Activated naive CD4-positive, alpha-beta T cell treated with anti-CD3 and anti-CD28 coated beads for 36 hours (primary cell): ENCODE measurements at regions not wholly inside any gene's neighbourhood (a gene's known extent, or its start where the extent isn't known, plus 50 kb on each side); places are given as distances from the start of the nearest gene placed in this dataset.
A peak's percentile ranks its signal among the peaks of the same experiment; 100 is the strongest.
"Not testable (repeated sequence)": the region's sequence is repeated elsewhere in the genome, so short reads cannot be mapped to it uniquely, and the experiment has no call there.

Experiments
- CTCF ChIA-PET: fragments of 350-600 bp; sonication (Branson Sonifier 250); formaldehyde crosslinking; loops from one replicate; lab custom pipeline; 2021; ENCODE audit warnings: antibody characterized with exemption; lab: Charles Lee
- DNase-seq: peaks from one replicate; pipeline ENCODE4 v3.0.0-alpha.2; 2020
- H3K27ac Mint-ChIP-seq: one replicate; pipeline ENCODE4 v1.8.0; 2021; ENCODE audit warnings: mild to moderate bottlenecking, mixed read lengths
- H3K27me3 Mint-ChIP-seq: one replicate; pipeline ENCODE4 v1.8.0; 2021; ENCODE audit warnings: low read depth, mixed read lengths
- H3K36me3 Mint-ChIP-seq: one replicate; pipeline ENCODE4 v1.8.0; 2021; ENCODE audit warnings: low read depth, mixed read lengths
- H3K4me1 Mint-ChIP-seq: one replicate; pipeline ENCODE4 v1.8.0; 2021; ENCODE audit warnings: low read depth, mixed read lengths
- H3K4me3 Mint-ChIP-seq: one replicate; pipeline ENCODE4 v1.8.0; 2021; ENCODE audit warnings: mild to moderate bottlenecking, moderate library complexity, mixed read lengths
- H3K9me3 Mint-ChIP-seq: one replicate; pipeline ENCODE4 v1.8.0; 2021; ENCODE audit warnings: mixed read lengths
- intact Hi-C: fragments of 100-400 bp; cut with micrococcal nuclease; formaldehyde crosslinking; loops from one replicate; pipeline ENCODE4 v1.15.1; 2023

- CTCF ChIA-PET, result no interaction called here
- peaks cover 10% of the 10 kb centered on the region for H3K27me3 Mint-ChIP-seq
Observed at GRCh38 chr6:2581611-2582010, 169.1 kb downstream of the MYLK4 start.

GRCh38 chr6:2581011-2581410 is 169.7 kb downstream of the MYLK4 start:
- H3K4me1 Mint-ChIP-seq, result no peaks in the 10 kb centered on the region
- no peaks in the 10 kb centered on the region for H3K36me3 Mint-ChIP-seq
- peaks cover 13% of the 10 kb centered on the region for H3K27me3 Mint-ChIP-seq
- intact Hi-C loops, result no loop called here
- H3K27ac Mint-ChIP-seq, result no peak overlapping the region
- DNase-seq, result no peak
- CTCF ChIA-PET, result no interaction called here
- H3K9me3 Mint-ChIP-seq, result peaks cover 1% of the 10 kb centered on the region
- H3K4me3 Mint-ChIP-seq, result no peak overlapping the region

More at GRCh38 chr6:2581611-2582010, 169.1 kb downstream of the MYLK4 start:
- Mint-ChIP-seq H3K4me3 (no peak overlapping the region), H3K9me3 (peaks cover 3% of the 10 kb centered on the region), H3K4me1 (no peaks in the 10 kb centered on the region), H3K27ac (no peak overlapping the region), H3K36me3 (no peaks in the 10 kb centered on the region)
- intact Hi-C loops, result no loop called here
- no peak for DNase-seq

- CTCF ChIA-PET, result interaction anchor here (0.7 kb wide), 1 partner anchor 1353 kb away, joined by 4 read pairs; no protein-coding TSS in a partner anchor
- no peak overlapping the region for H3K4me3 Mint-ChIP-seq
- DNase-seq, result no peak
- no peaks in the 10 kb centered on the region for H3K4me1 Mint-ChIP-seq
- H3K9me3 Mint-ChIP-seq, result peaks cover 4% of the 10 kb centered on the region
- H3K36me3 Mint-ChIP-seq, result no peaks in the 10 kb centered on the region
- no peak overlapping the region for H3K27ac Mint-ChIP-seq
- peaks cover 16% of the 10 kb centered on the region for H3K27me3 Mint-ChIP-seq
- intact Hi-C loops, result no loop called here
Observed at GRCh38 chr6:2579804-2580570, 170.7 kb downstream of the MYLK4 start.

GRCh38 chr6:2579241-2579761 is 171.4 kb downstream of the MYLK4 start:
- H3K27ac Mint-ChIP-seq, result no peak overlapping the region
- H3K36me3 Mint-ChIP-seq, result no peaks in the 10 kb centered on the region
- H3K4me1 Mint-ChIP-seq, result no peaks in the 10 kb centered on the region
- CTCF ChIA-PET, result interaction anchor here (0.7 kb wide), 1 partner anchor 1353 kb away, joined by 4 read pairs; no protein-coding TSS in a partner anchor
- no peak for DNase-seq
- peaks cover 3% of the 10 kb centered on the region for H3K9me3 Mint-ChIP-seq
- peaks cover 15% of the 10 kb centered on the region for H3K27me3 Mint-ChIP-seq
- H3K4me3 Mint-ChIP-seq, result no peak overlapping the region
- intact Hi-C loops, result no loop called here

- no peak for DNase-seq
- H3K9me3 Mint-ChIP-seq, result peaks cover 3% of the 10 kb centered on the region
- no peaks in the 10 kb centered on the region for H3K36me3 Mint-ChIP-seq
- no peaks in the 10 kb centered on the region for H3K4me1 Mint-ChIP-seq
- H3K27me3 Mint-ChIP-seq, result peaks cover 11% of the 10 kb centered on the region
- CTCF ChIA-PET, result no interaction called here
- no peak overlapping the region for H3K27ac Mint-ChIP-seq
- H3K4me3 Mint-ChIP-seq, result no peak overlapping the region
- intact Hi-C loops, result no loop called here
Observed at GRCh38 chr6:2578767-2579166, 172.0 kb downstream of the MYLK4 start.

GRCh38 chr6:2576499-2576898 is 174.2 kb downstream of the MYLK4 start:
- CTCF ChIA-PET, result no interaction called here
- no peaks in the 10 kb centered on the region for H3K4me1 Mint-ChIP-seq
- no peak for DNase-seq
- no peak overlapping the region for H3K4me3 Mint-ChIP-seq
- H3K36me3 Mint-ChIP-seq, result no peaks in the 10 kb centered on the region
- intact Hi-C loops, result no loop called here
- peaks cover 17% of the 10 kb centered on the region for H3K27me3 Mint-ChIP-seq
- H3K9me3 Mint-ChIP-seq, result peaks cover 3% of the 10 kb centered on the region
- H3K27ac Mint-ChIP-seq, result no peak overlapping the region

- Mint-ChIP-seq H3K9me3 (peaks cover 3% of the 10 kb centered on the region), H3K27ac (no peak overlapping the region), H3K27me3 (peaks cover 14% of the 10 kb centered on the region), H3K4me1 (no peaks in the 10 kb centered on the region), H3K36me3 (no peaks in the 10 kb centered on the region), H3K4me3 (no peak overlapping the region)
- CTCF ChIA-PET, result no interaction called here
- intact Hi-C loops, result no loop called here
- no peak for DNase-seq
Observed at GRCh38 chr6:2575236-2575635, 175.5 kb downstream of the MYLK4 start.

- H3K27ac Mint-ChIP-seq, H3K9me3 Mint-ChIP-seq, DNase-seq, intact Hi-C loops, H3K4me3 Mint-ChIP-seq, CTCF ChIA-PET, H3K4me1 Mint-ChIP-seq, H3K36me3 Mint-ChIP-seq: not testable (repeated sequence)
- peaks cover 21% of the 10 kb centered on the region for H3K27me3 Mint-ChIP-seq
Observed at GRCh38 chr6:2569420-2569819, 181.3 kb downstream of the MYLK4 start.

- peaks cover 2% of the 10 kb centered on the region for H3K9me3 Mint-ChIP-seq
- DNase-seq, result no peak
- no peak overlapping the region for H3K4me3 Mint-ChIP-seq
- intact Hi-C loops, result no loop called here
- peaks cover 17% of the 10 kb centered on the region for H3K27me3 Mint-ChIP-seq
- CTCF ChIA-PET, result interaction anchor here (0.6 to 1.4 kb wide), 2 partner anchors 68 to 1740 kb away, joined by 3 to 4 read pairs; no protein-coding TSS in a partner anchor
- peaks cover 10% of the 10 kb centered on the region for H3K4me1 Mint-ChIP-seq
- no peak overlapping the region for H3K27ac Mint-ChIP-seq
- no peaks in the 10 kb centered on the region for H3K36me3 Mint-ChIP-seq
Observed at GRCh38 chr6:2566048-2566447, 184.7 kb downstream of the MYLK4 start.

- intact Hi-C loops, result no loop called here
- no peak overlapping the region for H3K4me3 Mint-ChIP-seq
- H3K27me3 Mint-ChIP-seq, result peaks cover 17% of the 10 kb centered on the region
Observed at GRCh38 chr6:2565499-2565898, 185.2 kb downstream of the MYLK4 start.

GRCh38 chr6:2563635-2564034 is 187.1 kb downstream of the MYLK4 start:
- H3K27me3 Mint-ChIP-seq, result peaks cover 17% of the 10 kb centered on the region
- no peak overlapping the region for H3K4me3 Mint-ChIP-seq
- DNase-seq, result peak; percentile 33
- H3K36me3 Mint-ChIP-seq, result no peaks in the 10 kb centered on the region
- peaks cover 10% of the 10 kb centered on the region for H3K4me1 Mint-ChIP-seq
- H3K9me3 Mint-ChIP-seq, result no peaks in the 10 kb centered on the region
- intact Hi-C loops, result loop anchor here (1.0 kb wide), 1 partner anchor 20 kb away; no protein-coding TSS in a partner anchor
- no peak overlapping the region for H3K27ac Mint-ChIP-seq
- CTCF ChIA-PET, result interaction anchor here (1.2 kb wide), 1 partner anchor 186 kb away, joined by 3 read pairs; no protein-coding TSS in a partner anchor

More at GRCh38 chr6:2565499-2565898, 185.2 kb downstream of the MYLK4 start:
- no peak for DNase-seq
- H3K9me3 Mint-ChIP-seq, result peaks cover 2% of the 10 kb centered on the region
- no peaks in the 10 kb centered on the region for H3K36me3 Mint-ChIP-seq
- H3K4me1 Mint-ChIP-seq, result peaks cover 10% of the 10 kb centered on the region
- CTCF ChIA-PET, result interaction anchor here (0.6 to 1.4 kb wide), 2 partner anchors 69 to 1741 kb away, joined by 3 to 4 read pairs; no protein-coding TSS in a partner anchor
- H3K27ac Mint-ChIP-seq, result no peak overlapping the region

- peaks cover 19% of the 10 kb centered on the region for H3K27me3 Mint-ChIP-seq
Observed at GRCh38 chr6:2562721-2563451, 187.8 kb downstream of the MYLK4 start.

More at GRCh38 chr6:2562721-2563451, 187.8 kb downstream of the MYLK4 start:
- H3K9me3 Mint-ChIP-seq, result no peaks in the 10 kb centered on the region
- intact Hi-C loops, result loop anchor here (1.0 kb wide), 1 partner anchor 20 kb away; no protein-coding TSS in a partner anchor
- peaks cover 10% of the 10 kb centered on the region for H3K4me1 Mint-ChIP-seq
- no peak overlapping the region for H3K4me3 Mint-ChIP-seq
- CTCF ChIA-PET, result interaction anchor here (1.2 kb wide), 1 partner anchor 187 kb away, joined by 3 read pairs; no protein-coding TSS in a partner anchor
- H3K36me3 Mint-ChIP-seq, result no peaks in the 10 kb centered on the region
- no peak for DNase-seq
- no peak overlapping the region for H3K27ac Mint-ChIP-seq
